SK-N-SH (cell line): ENCODE measurements at regions not wholly inside any gene's neighbourhood (a gene's known extent, or its start where the extent isn't known, plus 50 kb on each side); places are given as distances from the start of the nearest gene placed in this dataset.

Experiments used
- CTCF ChIA-PET: fragments of 300-600, 350-600 bp; formaldehyde crosslinking; extraction: SDS; loops from one replicate; lab custom pipeline; 2021; lab: Yijun Ruan, JAX
- POLR2A ChIA-PET: fragments of 350-600 bp; sonication (Branson Sonifier 250); formaldehyde crosslinking; extraction: SDS; loops from one replicate; lab custom pipeline; 2020; ENCODE audit warnings: antibody characterized with exemption, inconsistent platforms; lab: Yijun Ruan, JAX
- DNase-seq: peaks from one replicate; pipeline ENCODE4 v3.0.0; 2012
- H2AFZ ChIP-seq: fragments of 200-600 bp; sonication (generic); 2 replicates; pipeline ENCODE4 v1.8.1; 2016; ENCODE audit warnings: antibody characterized with exemption, mild to moderate bottlenecking, low read depth
- H3F3A ChIP-seq: fragments of 200-600 bp; sonication (generic); replicated peaks from 2 replicates; pipeline ENCODE3; 2016; ENCODE audit warnings: antibody characterized with exemption, mild to moderate bottlenecking; ENCODE audit not compliant: insufficient read depth
- H3K27ac ChIP-seq, 2 experiments: fragments of 200-500 bp in 1 of 2; fragments of 200-600 bp in 1 of 2; sonication (Bioruptor generic) in 1 of 2; sonication (generic), shearing (Covaris generic) in 1 of 2; 2 replicates each; pipeline versions ENCODE4 v1.5.1 to v1.6.1; 2014 to 2016; ENCODE audit warnings: low read depth in 2 of 2, inconsistent platforms in 1 of 2, low read length in 1 of 2, mild to moderate bottlenecking in 1 of 2, mixed read lengths in 1 of 2
- H3K27me3 ChIP-seq: fragments of 200-600 bp; sonication (generic), shearing (Covaris generic); 2 replicates; pipeline ENCODE4 v1.6.1; 2016; ENCODE audit warnings: mixed run types; ENCODE audit not compliant: insufficient read depth
- H3K36me3 ChIP-seq, 2 experiments: fragments of 200-500 bp in 1 of 2; fragments of 200-600 bp in 1 of 2; sonication (Bioruptor generic) in 1 of 2; sonication (generic) in 1 of 2; replicated peaks in 1 of 2; 2 replicates each; pipeline versions ENCODE3 to v1.5.1; 2014 to 2016; ENCODE audit warnings: low read length in 1 of 2, mild to moderate bottlenecking in 1 of 2; ENCODE audit not compliant: insufficient read depth in 2 of 2, control insufficient read depth in 1 of 2
- H3K4me1 ChIP-seq, 2 experiments: fragments of 200-500 bp in 1 of 2; fragments of 200-600 bp in 1 of 2; sonication (Bioruptor generic) in 1 of 2; sonication (generic), shearing (Covaris generic) in 1 of 2; 2 replicates each; pipeline versions ENCODE4 v1.5.1 to v1.6.1; 2014 to 2016; ENCODE audit warnings: low read depth in 1 of 2, low read length in 1 of 2, mixed run types in 1 of 2; ENCODE audit not compliant: insufficient read depth in 2 of 2, control insufficient read depth in 1 of 2
- H3K4me2 ChIP-seq: fragments of 200-600 bp; sonication (generic), shearing (Covaris generic); 2 replicates; pipeline ENCODE4 v1.6.1; 2017; ENCODE audit warnings: mixed run types
- H3K4me3 ChIP-seq, 2 experiments: fragments of 200-500 bp in 1 of 2; fragments of 200-600 bp in 1 of 2; sonication (Bioruptor generic) in 1 of 2; sonication (generic), shearing (Covaris generic) in 1 of 2; 2 replicates each; pipeline versions ENCODE4 v1.5.1 to v1.8.1; 2014 to 2016; ENCODE audit warnings: low read depth in 2 of 2, inconsistent platforms in 1 of 2, low read length in 1 of 2, mild to moderate bottlenecking in 1 of 2, mixed read lengths in 1 of 2, moderate library complexity in 1 of 2
- H3K79me2 ChIP-seq: fragments of 200-600 bp; sonication (generic); 2 replicates; pipeline ENCODE4 v1.8.1; 2017; ENCODE audit warnings: mild to moderate bottlenecking; ENCODE audit not compliant: insufficient read depth
- H3K9ac ChIP-seq: fragments of 200-600 bp; sonication (generic); 2 replicates; pipeline ENCODE4 v1.6.1; 2017; ENCODE audit warnings: mixed run types
- H3K9me2 ChIP-seq: fragments of 200-600 bp; sonication (generic); 2 replicates; pipeline ENCODE4 v1.6.1; 2017; ENCODE audit warnings: mixed run types
- H3K9me3 ChIP-seq: fragments of 200-600 bp; sonication (generic); 2 replicates; pipeline ENCODE4 v1.6.1; 2017; ENCODE audit warnings: mixed run types, mild to moderate bottlenecking, moderate library complexity
- H4K20me1 ChIP-seq: fragments of 200-600 bp; sonication (generic); 2 replicates; pipeline ENCODE4 v1.6.1; 2017; ENCODE audit warnings: mild to moderate bottlenecking, mixed run types; ENCODE audit not compliant: insufficient read depth
- EZH2phosphoT487 ChIP-seq: fragments of 200-600 bp; sonication (generic); IDR thresholded peaks from 2 replicates; pipeline ENCODE4 v1.6.1; 2017; ENCODE audit warnings: low read depth, mixed run types, mild to moderate bottlenecking, antibody characterized with exemption, moderate library complexity, borderline replicate concordance
- FOSL2 ChIP-seq: IDR thresholded peaks from 2 replicates; pipeline ENCODE4 v1.4.0; 2012; ENCODE audit warnings: low read depth, mild to moderate bottlenecking, moderate library complexity, borderline replicate concordance
- MXI1 ChIP-seq: IDR thresholded peaks from 2 replicates; pipeline ENCODE4 v1.6.1; 2012; ENCODE audit warnings: mild to moderate bottlenecking, low read depth, low read length, improper control_type of control experiment
- NRF1 ChIP-seq: IDR thresholded peaks from 2 replicates; pipeline ENCODE4 v1.6.1; 2012; ENCODE audit warnings: low read depth, mild to moderate bottlenecking, low read length
- POLR2AphosphoS5 ChIP-seq: IDR thresholded peaks from 2 replicates; pipeline ENCODE4 v1.6.1; 2012; ENCODE audit warnings: low read depth, low read length
- RAD21 ChIP-seq: IDR thresholded peaks from 2 replicates; pipeline ENCODE4 v1.6.1; 2012; ENCODE audit warnings: mild to moderate bottlenecking, low read length
- RFX5 ChIP-seq: IDR thresholded peaks from 2 replicates; pipeline ENCODE4 v1.6.1; 2012; ENCODE audit warnings: mild to moderate bottlenecking, improper control_type of control experiment, low read length
- RXRA ChIP-seq: IDR thresholded peaks from 2 replicates; pipeline ENCODE4 v1.4.0; 2012; ENCODE audit warnings: low read depth, mild to moderate bottlenecking, borderline replicate concordance
- SMC3 ChIP-seq: IDR thresholded peaks from 2 replicates; pipeline ENCODE4 v1.6.1; 2012; ENCODE audit warnings: low read depth, low read length, improper control_type of control experiment
- TAF1 ChIP-seq: IDR thresholded peaks from 2 replicates; pipeline ENCODE4 v1.6.1; 2012; ENCODE audit warnings: low read depth, mild to moderate bottlenecking, low read length, moderate library complexity, borderline replicate concordance
- TEAD4 ChIP-seq: IDR thresholded peaks from 2 replicates; pipeline ENCODE4 v1.4.0; 2012; ENCODE audit warnings: mild to moderate bottlenecking, borderline replicate concordance; ENCODE audit not compliant: insufficient read depth
- WGBS: methylation state at CpG from one replicate; pipeline ENCODE4 v1.1.6; 2017; ENCODE audit warnings: low lambda C conversion rate; 5-methylcytosine and 5-hydroxymethylcytosine counted together
- TF ChIP-seq, protein P1 (sequence below): IDR thresholded peaks from 2 replicates; pipeline ENCODE4 v1.4.0; 2012; ENCODE audit warnings: low read depth
- TF ChIP-seq, protein P2 (sequence below): IDR thresholded peaks from 2 replicates; pipeline ENCODE4 v1.6.1; 2012; ENCODE audit warnings: mild to moderate bottlenecking, low read depth, low read length, moderate library complexity
- TF ChIP-seq, protein P3 (sequence below): fragments of 150-350 bp; IDR thresholded peaks from 2 replicates; pipeline ENCODE4 v1.6.1; 2016; ENCODE audit warnings: mild to moderate bottlenecking, low read depth, low read length
- TF ChIP-seq, protein P4 (sequence below): IDR thresholded peaks from 2 replicates; pipeline ENCODE4; 2012
- TF ChIP-seq, protein P5 (sequence below): IDR thresholded peaks from 2 replicates; pipeline ENCODE4 v1.4.0; 2012; ENCODE audit warnings: low read depth, borderline replicate concordance

DNA sequence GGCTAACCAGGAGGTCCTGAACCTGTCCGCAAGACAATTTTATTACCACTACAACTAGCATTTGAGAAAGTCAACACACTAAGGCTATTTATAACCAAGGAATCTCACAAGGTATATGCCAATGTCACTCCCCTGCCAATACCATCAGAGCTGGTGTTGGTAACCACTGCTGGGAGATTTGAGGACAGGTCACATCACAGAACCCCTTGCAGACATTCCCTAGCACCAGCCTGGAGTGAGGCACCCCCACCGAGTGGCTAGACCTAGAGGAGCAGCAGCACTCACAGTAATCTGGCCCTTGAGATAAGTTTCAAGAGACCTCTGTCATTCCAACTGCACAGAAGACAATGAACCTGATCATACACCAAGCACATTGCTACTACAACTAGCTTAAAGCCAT lies 483.2 kb downstream of the MMUT start:
- POLR2A ChIA-PET = no interaction called here

DNA sequence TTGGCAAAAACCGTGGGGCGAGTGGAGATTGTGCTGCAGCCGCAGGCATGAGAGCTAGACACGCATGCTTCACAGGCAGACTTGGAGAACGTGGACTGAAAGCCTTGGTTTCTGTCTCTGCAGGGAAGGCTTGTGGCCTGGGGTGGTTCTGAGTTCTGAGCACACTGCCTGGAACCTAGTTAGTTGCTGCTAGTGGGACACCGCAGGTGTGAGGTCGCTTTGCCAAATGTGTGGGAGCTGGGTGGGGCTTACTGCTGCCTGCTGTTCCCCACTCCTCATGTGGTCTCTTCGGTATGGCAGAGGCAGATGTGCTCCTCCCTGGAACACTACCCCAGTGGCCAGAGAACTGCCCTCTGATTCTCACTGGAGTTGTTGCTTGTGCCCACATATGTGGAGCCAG lies 484.0 kb downstream of the MMUT start:
- no peaks in the 10 kb centered on the region for H3F3A ChIP-seq
- no peaks in the 10 kb centered on the region for H4K20me1 ChIP-seq
- DNase-seq = no peak
- no peaks in the 10 kb centered on the region for H3K4me1 ChIP-seq
- H3K79me2 ChIP-seq = no peaks in the 10 kb centered on the region
- H3K36me3 ChIP-seq = no peaks in the 10 kb centered on the region
- no peak overlapping the region for H3K9ac ChIP-seq
- H3K4me3 ChIP-seq = no peak overlapping the region
- no peak overlapping the region for H3K4me2 ChIP-seq
- ChIA-PET POLR2A (no interaction called here), CTCF (interaction anchor here (1.2 to 1.4 kb wide), 2 partner anchors 9 to 430 kb away, joined by 3 to 5 read pairs; no protein-coding TSS in a partner anchor)
- H3K27ac ChIP-seq = no peak overlapping the region
- no peak overlapping the region for H2AFZ ChIP-seq
- no peaks in the 10 kb centered on the region for H3K27me3 ChIP-seq
- H3K9me2 ChIP-seq = no peaks in the 10 kb centered on the region
- H3K9me3 ChIP-seq = no peaks in the 10 kb centered on the region
- 41% methylated on average over 6 of the region's 8 CpGs for WGBS
- TF ChIP-seq, protein P1, sequence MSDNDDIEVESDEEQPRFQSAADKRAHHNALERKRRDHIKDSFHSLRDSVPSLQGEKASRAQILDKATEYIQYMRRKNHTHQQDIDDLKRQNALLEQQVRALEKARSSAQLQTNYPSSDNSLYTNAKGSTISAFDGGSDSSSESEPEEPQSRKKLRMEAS = no peak
- TF ChIP-seq, protein P2, sequence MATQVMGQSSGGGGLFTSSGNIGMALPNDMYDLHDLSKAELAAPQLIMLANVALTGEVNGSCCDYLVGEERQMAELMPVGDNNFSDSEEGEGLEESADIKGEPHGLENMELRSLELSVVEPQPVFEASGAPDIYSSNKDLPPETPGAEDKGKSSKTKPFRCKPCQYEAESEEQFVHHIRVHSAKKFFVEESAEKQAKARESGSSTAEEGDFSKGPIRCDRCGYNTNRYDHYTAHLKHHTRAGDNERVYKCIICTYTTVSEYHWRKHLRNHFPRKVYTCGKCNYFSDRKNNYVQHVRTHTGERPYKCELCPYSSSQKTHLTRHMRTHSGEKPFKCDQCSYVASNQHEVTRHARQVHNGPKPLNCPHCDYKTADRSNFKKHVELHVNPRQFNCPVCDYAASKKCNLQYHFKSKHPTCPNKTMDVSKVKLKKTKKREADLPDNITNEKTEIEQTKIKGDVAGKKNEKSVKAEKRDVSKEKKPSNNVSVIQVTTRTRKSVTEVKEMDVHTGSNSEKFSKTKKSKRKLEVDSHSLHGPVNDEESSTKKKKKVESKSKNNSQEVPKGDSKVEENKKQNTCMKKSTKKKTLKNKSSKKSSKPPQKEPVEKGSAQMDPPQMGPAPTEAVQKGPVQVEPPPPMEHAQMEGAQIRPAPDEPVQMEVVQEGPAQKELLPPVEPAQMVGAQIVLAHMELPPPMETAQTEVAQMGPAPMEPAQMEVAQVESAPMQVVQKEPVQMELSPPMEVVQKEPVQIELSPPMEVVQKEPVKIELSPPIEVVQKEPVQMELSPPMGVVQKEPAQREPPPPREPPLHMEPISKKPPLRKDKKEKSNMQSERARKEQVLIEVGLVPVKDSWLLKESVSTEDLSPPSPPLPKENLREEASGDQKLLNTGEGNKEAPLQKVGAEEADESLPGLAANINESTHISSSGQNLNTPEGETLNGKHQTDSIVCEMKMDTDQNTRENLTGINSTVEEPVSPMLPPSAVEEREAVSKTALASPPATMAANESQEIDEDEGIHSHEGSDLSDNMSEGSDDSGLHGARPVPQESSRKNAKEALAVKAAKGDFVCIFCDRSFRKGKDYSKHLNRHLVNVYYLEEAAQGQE = no peak
- TF ChIP-seq RFX5 = no peak
- no peak for TF ChIP-seq TAF1
- TF ChIP-seq, protein P3, sequence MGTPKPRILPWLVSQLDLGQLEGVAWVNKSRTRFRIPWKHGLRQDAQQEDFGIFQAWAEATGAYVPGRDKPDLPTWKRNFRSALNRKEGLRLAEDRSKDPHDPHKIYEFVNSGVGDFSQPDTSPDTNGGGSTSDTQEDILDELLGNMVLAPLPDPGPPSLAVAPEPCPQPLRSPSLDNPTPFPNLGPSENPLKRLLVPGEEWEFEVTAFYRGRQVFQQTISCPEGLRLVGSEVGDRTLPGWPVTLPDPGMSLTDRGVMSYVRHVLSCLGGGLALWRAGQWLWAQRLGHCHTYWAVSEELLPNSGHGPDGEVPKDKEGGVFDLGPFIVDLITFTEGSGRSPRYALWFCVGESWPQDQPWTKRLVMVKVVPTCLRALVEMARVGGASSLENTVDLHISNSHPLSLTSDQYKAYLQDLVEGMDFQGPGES = no peak
- no peak for TF ChIP-seq TEAD4
- no peak for TF ChIP-seq RAD21
- TF ChIP-seq POLR2AphosphoS5 = no peak
- no peak for TF ChIP-seq FOSL2
- TF ChIP-seq EZH2phosphoT487 = no peak
- TF ChIP-seq MXI1 = no peak

More for the DNA sequence above, 483.2 kb downstream of the MMUT start:
- Histone ChIP-seq H3K9ac (no peak overlapping the region), H3K4me1 (no peaks in the 10 kb centered on the region), H3F3A (no peaks in the 10 kb centered on the region), H3K9me2 (no peaks in the 10 kb centered on the region)
- WGBS = 90% methylated on average over 1 of the region's 2 CpGs
- TF ChIP-seq, protein P3 = no peak
- TF ChIP-seq RXRA = no peak
- TF ChIP-seq, protein P4, sequence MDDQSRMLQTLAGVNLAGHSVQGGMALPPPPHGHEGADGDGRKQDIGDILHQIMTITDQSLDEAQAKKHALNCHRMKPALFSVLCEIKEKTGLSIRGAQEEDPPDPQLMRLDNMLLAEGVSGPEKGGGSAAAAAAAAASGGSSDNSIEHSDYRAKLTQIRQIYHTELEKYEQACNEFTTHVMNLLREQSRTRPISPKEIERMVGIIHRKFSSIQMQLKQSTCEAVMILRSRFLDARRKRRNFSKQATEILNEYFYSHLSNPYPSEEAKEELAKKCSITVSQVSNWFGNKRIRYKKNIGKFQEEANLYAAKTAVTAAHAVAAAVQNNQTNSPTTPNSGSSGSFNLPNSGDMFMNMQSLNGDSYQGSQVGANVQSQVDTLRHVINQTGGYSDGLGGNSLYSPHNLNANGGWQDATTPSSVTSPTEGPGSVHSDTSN = no peak
- TF ChIP-seq, protein P5, sequence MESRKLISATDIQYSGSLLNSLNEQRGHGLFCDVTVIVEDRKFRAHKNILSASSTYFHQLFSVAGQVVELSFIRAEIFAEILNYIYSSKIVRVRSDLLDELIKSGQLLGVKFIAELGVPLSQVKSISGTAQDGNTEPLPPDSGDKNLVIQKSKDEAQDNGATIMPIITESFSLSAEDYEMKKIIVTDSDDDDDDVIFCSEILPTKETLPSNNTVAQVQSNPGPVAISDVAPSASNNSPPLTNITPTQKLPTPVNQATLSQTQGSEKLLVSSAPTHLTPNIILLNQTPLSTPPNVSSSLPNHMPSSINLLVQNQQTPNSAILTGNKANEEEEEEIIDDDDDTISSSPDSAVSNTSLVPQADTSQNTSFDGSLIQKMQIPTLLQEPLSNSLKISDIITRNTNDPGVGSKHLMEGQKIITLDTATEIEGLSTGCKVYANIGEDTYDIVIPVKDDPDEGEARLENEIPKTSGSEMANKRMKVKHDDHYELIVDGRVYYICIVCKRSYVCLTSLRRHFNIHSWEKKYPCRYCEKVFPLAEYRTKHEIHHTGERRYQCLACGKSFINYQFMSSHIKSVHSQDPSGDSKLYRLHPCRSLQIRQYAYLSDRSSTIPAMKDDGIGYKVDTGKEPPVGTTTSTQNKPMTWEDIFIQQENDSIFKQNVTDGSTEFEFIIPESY = no peak
- TF ChIP-seq SMC3 = no peak
- no peak for TF ChIP-seq NRF1
- TF ChIP-seq, all 33 proteins: peak for 0
- no peaks in the 10 kb centered on the region for H3K36me3 ChIP-seq
- no peaks in the 10 kb centered on the region for H3K79me2 ChIP-seq
- H3K27ac ChIP-seq = no peak overlapping the region
- no peak overlapping the region for H2AFZ ChIP-seq
- CTCF ChIA-PET = interaction anchor here (1.2 to 1.4 kb wide), 2 partner anchors 9 to 430 kb away, joined by 3 to 5 read pairs; no protein-coding TSS in a partner anchor
- no peaks in the 10 kb centered on the region for H3K9me3 ChIP-seq
- H3K4me3 ChIP-seq = peak overlapping the region in 1 of 2 experiments; percentile 12; a peak in 1 of 4 replicates
- no peak for DNase-seq
- no peak overlapping the region for H3K4me2 ChIP-seq
- no peaks in the 10 kb centered on the region for H4K20me1 ChIP-seq
- no peaks in the 10 kb centered on the region for H3K27me3 ChIP-seq
